ENCODE measurements at regions not wholly inside any gene's neighbourhood (a gene's known extent, or its start where the extent isn't known, plus 50 kb on each side); places are given as distances from the start of the nearest gene placed in this dataset.

DNA sequence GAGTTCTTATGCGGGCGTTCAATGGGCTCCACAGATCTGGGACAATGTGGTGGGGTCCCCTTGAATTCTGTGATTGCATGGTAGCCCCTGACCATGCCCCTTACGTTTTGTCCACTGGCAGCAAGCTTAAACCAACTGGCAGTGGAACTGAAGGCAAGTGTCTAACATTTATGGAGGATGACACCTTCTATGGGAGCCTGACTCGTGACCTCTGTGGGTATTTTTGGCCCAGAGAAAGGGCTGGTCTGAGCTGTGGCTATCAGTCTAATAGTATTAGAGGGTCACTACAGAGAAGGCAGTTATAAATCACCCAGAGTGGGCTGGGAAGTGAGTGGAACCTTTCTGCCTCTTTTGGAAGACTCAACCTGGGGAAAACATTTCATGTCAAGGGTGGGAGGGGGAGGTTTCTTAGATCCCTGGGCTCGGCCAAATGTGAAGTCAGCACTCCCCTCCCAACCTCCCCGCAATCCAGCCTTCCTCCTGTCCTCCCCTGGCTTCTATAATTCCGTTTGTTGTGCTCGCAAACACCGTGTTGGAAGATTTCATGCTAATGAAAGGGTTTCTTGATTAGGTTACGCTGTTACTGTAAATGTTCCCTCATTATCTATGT is 322.7 kb downstream of the RPS24 start:
- DNase-seq = no peak
- H3K27me3 ChIP-seq (replicated peaks) = no peaks in the 10 kb centered on the region

DNA sequence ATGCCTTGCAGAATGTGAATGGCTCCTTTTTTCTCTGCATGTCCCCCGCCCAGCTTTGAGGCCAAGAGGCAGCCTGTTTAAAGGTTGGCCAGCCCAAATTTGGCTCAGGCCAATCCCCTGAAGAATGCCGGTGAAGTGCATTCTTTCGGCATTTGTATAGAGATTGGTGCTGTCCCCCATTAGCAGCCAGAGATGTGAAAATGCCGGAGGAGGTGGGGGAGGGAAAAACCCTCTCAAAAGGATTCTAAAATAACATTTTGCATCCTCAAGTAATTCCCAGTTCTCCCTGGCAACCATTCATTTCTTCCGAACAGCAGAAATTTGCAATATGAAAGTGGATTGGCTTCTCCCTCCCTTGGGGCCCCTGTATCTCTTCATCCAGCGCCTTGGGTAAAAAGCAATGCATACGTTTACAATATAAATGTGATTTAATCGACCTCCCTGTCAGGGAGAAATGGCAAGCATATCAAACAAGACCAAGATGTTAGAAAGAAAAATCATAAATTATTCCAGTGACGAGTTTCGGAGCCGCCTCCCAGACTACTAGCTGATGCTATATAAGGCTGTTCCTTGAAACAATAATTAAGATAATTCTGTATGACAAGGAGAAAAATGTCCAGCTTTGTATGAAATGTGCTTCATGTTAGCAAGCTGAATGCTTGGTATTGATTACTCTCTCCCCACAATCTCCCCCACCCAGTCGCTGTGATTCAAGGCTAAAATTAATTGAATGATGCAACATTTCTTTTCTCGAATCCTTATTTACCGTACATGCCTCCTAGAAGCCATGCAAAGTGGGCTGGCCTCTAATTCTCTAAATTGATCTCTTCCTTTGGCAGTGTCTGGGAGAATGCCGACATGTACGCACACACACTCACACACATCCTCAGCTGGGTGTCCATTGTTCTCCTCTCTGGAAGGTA is 323.7 kb downstream of the RPS24 start:
- TF ChIP-seq, protein P1, sequence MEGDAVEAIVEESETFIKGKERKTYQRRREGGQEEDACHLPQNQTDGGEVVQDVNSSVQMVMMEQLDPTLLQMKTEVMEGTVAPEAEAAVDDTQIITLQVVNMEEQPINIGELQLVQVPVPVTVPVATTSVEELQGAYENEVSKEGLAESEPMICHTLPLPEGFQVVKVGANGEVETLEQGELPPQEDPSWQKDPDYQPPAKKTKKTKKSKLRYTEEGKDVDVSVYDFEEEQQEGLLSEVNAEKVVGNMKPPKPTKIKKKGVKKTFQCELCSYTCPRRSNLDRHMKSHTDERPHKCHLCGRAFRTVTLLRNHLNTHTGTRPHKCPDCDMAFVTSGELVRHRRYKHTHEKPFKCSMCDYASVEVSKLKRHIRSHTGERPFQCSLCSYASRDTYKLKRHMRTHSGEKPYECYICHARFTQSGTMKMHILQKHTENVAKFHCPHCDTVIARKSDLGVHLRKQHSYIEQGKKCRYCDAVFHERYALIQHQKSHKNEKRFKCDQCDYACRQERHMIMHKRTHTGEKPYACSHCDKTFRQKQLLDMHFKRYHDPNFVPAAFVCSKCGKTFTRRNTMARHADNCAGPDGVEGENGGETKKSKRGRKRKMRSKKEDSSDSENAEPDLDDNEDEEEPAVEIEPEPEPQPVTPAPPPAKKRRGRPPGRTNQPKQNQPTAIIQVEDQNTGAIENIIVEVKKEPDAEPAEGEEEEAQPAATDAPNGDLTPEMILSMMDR (IDR thresholded peaks at IDR 0.05; ENCODE audit: low read depth, low read length, missing control alignments) = no peak
- Histone ChIP-seq H3K36me3 (replicated peaks) (no peaks in the 10 kb centered on the region), H3K27me3 (replicated peaks) (no peaks in the 10 kb centered on the region), H3K27ac (no peak overlapping the region), H3K4me3 (ENCODE audit: low read depth, low read length) (no peak overlapping the region)
- in situ Hi-C loops (cut with HindIII; ENCODE audit: low pct_ligation_motif_present, low sequenced_read_pairs) = no loop called here
- DNase-seq = no peak

More for the DNA sequence above, 322.7 kb downstream of the RPS24 start:
- in situ Hi-C loops (cut with HindIII; ENCODE audit: low pct_ligation_motif_present, low sequenced_read_pairs) = no loop called here
- Histone ChIP-seq H3K36me3 (replicated peaks) (no peaks in the 10 kb centered on the region), H3K4me3 (ENCODE audit: low read depth, low read length) (no peak overlapping the region), H3K27ac (no peak overlapping the region)
- TF ChIP-seq, protein P1 (IDR thresholded peaks at IDR 0.05; ENCODE audit: low read depth, low read length, missing control alignments) = no peak

DNA sequence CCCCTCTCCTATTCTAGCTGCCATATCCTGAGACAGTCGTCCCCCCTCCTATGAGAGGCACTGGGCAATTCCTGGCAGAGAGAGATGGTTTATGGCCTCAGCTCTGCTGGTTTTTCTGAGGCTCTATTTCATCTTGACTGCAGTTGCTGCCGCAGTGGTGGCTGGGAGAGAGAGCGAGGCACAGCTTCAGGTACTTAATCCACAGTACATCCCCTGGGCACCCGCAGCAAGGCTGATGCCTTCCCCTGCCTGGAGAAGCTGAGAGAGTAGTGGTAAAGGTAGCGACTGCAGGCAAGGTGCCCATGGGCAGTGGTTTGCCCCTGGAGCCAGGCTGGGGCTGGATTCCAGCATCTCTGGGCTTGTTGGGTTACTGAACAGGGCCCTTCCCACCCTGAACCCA is 324.7 kb downstream of the RPS24 start:
- DNase-seq = no peak
- H3K4me3 ChIP-seq (ENCODE audit: low read depth, low read length) = no peak overlapping the region
- H3K27ac ChIP-seq = no peak overlapping the region
- in situ Hi-C loops (cut with HindIII; ENCODE audit: low pct_ligation_motif_present, low sequenced_read_pairs) = no loop called here
- no peaks in the 10 kb centered on the region for H3K36me3 ChIP-seq (replicated peaks)
- H3K27me3 ChIP-seq (replicated peaks) = no peaks in the 10 kb centered on the region
- TF ChIP-seq, protein P1 (IDR thresholded peaks at IDR 0.05; ENCODE audit: low read depth, low read length, missing control alignments) = no peak

DNA sequence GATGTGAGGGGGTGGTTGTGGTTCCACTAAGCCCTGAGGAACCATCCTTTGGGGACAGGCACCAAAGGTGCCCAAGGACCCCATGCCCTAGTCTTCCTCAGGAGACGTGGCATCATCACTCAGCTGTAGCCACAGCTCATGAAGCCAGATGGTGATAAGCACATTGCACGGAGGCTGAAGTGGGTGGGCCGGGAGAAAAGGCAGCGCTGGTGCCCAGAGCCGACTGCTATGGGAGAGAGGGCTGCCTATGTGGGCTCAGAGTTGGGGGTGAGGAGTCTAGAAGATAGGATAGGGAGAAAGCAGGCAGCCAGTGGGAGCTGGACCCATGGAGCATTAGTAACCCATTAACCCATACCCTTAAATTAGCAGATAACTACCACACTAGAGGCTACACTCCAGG is 325.3 kb downstream of the RPS24 start:
- Histone ChIP-seq H3K27me3 (replicated peaks) (no peaks in the 10 kb centered on the region), H3K27ac (no peak overlapping the region), H3K36me3 (replicated peaks) (no peaks in the 10 kb centered on the region), H3K4me3 (ENCODE audit: low read depth, low read length) (no peak overlapping the region)
- no peak for DNase-seq
- TF ChIP-seq, protein P1 (IDR thresholded peaks at IDR 0.05; ENCODE audit: low read depth, low read length, missing control alignments) = no peak
- in situ Hi-C loops (cut with HindIII; ENCODE audit: low pct_ligation_motif_present, low sequenced_read_pairs) = no loop called here

DNA sequence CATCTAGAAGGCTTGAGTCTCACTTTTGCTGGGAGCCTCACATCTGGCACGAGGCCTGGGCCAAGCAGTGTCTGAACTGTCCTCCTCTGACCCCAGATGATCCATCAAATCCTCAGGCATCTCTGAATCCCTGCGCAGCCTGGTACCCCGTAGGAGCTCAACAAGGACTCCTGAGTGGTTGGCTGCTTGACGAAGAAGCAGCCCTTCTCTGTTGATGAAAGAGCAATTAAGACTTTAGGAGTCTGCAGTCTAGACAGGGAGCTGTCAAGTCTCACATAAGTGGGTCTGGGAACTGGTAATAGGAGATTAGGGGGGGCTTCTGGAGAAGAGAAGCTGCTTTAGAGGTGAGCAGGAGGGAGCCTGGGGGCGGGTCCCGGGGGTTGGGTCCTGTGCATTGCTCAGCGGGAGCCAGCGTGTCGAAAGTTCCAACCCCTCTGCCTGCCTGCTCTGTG is 326.0 kb downstream of the RPS24 start:
- H3K27ac ChIP-seq = no peak overlapping the region
- H3K27me3 ChIP-seq (replicated peaks) = no peaks in the 10 kb centered on the region
- no peak for DNase-seq
- H3K4me3 ChIP-seq (ENCODE audit: low read depth, low read length) = no peak overlapping the region
- TF ChIP-seq, protein P1 (IDR thresholded peaks at IDR 0.05; ENCODE audit: low read depth, low read length, missing control alignments) = no peak
- H3K36me3 ChIP-seq (replicated peaks) = no peaks in the 10 kb centered on the region
- in situ Hi-C loops (cut with HindIII; ENCODE audit: low pct_ligation_motif_present, low sequenced_read_pairs) = no loop called here

All from brain microvascular endothelial cell (primary cell).